CD4-positive, alpha-beta T cell (primary cell): ENCODE measurements at regions not wholly inside any gene's neighbourhood (a gene's known extent, or its start where the extent isn't known, plus 50 kb on each side); places are given as distances from the start of the nearest gene placed in this dataset.

ENCODE experiments used
- ATAC-seq: fragments of 200-7000 bp; cut with Tn5 transposase; one replicate; pipeline ENCODE4 v1.10.0; 2022; ENCODE audit warnings: mild to moderate bottlenecking; ENCODE audit not compliant: poor library complexity
- CTCF ChIA-PET: fragments of 350-600 bp; sonication (Branson Sonifier 250); formaldehyde crosslinking; loops from one replicate; lab custom pipeline; 2021; ENCODE audit warnings: antibody characterized with exemption, inconsistent platforms; lab: Charles Lee
- POLR2A ChIA-PET: fragments of 350-600 bp; sonication (Branson Sonifier 250); formaldehyde crosslinking; loops from one replicate; lab custom pipeline; 2021; ENCODE audit warnings: antibody characterized with exemption, inconsistent platforms; lab: Charles Lee
- DNase-seq, 14 experiments: peaks; one replicate each; pipeline ENCODE4 v3.0.0-alpha.2; 2013 to 2020; ENCODE audit warnings: mixed read lengths in 2 of 14
- H3K27ac ChIP-seq, 2 donors: one replicate each; pipeline versions ENCODE4 v1.5.1 to v1.7.0; 2013; ENCODE audit warnings: low read length in 2 of 2, low read depth in 1 of 2, mild to moderate bottlenecking in 1 of 2
- H3K27me3 ChIP-seq, 2 experiments: 1 replicate in 1 of 2; 2 replicates in 1 of 2; pipeline versions ENCODE4 v1.6.1 to v1.7.0; 2013; ENCODE audit warnings: low read length in 2 of 2, control low read depth in 1 of 2, mild to moderate bottlenecking in 1 of 2, moderate library complexity in 1 of 2; ENCODE audit not compliant: insufficient read depth in 2 of 2, control insufficient read depth in 1 of 2
- H3K36me3 ChIP-seq: one replicate; pipeline ENCODE4 v1.6.1; 2013; ENCODE audit warnings: low read length, control low read depth; ENCODE audit not compliant: insufficient read depth
- H3K4me1 ChIP-seq: one replicate; pipeline ENCODE4 v1.6.1; 2013; ENCODE audit warnings: low read length, control low read depth; ENCODE audit not compliant: insufficient read depth
- H3K4me3 ChIP-seq: one replicate; pipeline ENCODE4 v1.5.1; 2013; ENCODE audit warnings: mild to moderate bottlenecking, low read length, moderate library complexity
- H3K9me3 ChIP-seq, 2 experiments: 1 replicate in 1 of 2; 2 replicates in 1 of 2; pipeline versions ENCODE4 v1.6.1 to v1.7.0; 2013; ENCODE audit warnings: low read length in 2 of 2, mild to moderate bottlenecking in 2 of 2, control low read depth in 1 of 2, moderate library complexity in 1 of 2; ENCODE audit not compliant: control insufficient read depth in 1 of 2, insufficient read depth in 1 of 2
- H3K27ac Mint-ChIP-seq: one replicate; pipeline ENCODE4 v1.8.0; 2020; ENCODE audit warnings: mixed read lengths
- H3K27me3 Mint-ChIP-seq: one replicate; pipeline ENCODE4 v1.8.0; 2021; ENCODE audit warnings: mixed read lengths
- H3K36me3 Mint-ChIP-seq: one replicate; pipeline ENCODE4 v1.8.0; 2021; ENCODE audit warnings: low read depth, mixed read lengths
- H3K4me1 Mint-ChIP-seq: one replicate; pipeline ENCODE4 v1.8.0; 2021; ENCODE audit warnings: low read depth, mixed read lengths
- H3K4me3 Mint-ChIP-seq: one replicate; pipeline ENCODE4 v1.8.0; 2020; ENCODE audit warnings: mild to moderate bottlenecking, mixed read lengths
- H3K9me3 Mint-ChIP-seq: one replicate; pipeline ENCODE4 v1.8.0; 2020; ENCODE audit warnings: mixed read lengths
- CTCF ChIP-seq: fragments of 200-600 bp; IDR thresholded peaks from one replicate; pipeline ENCODE4 v1.8.0; 2022; ENCODE audit warnings: antibody characterized with exemption, mild to moderate bottlenecking
- intact Hi-C, 2 experiments: fragments of 100-400 bp; cut with DNase I in 1 of 2; cut with micrococcal nuclease in 1 of 2; formaldehyde crosslinking; loops; one replicate each; pipeline versions ENCODE4 v1.15.1 to v1.9.0; 2023 to 2025; cut with DNase I, micrococcal nuclease

GRCh38 chrX:16240231-16240905 lies 73.1 kb downstream of the MAGEB17 start:
- Histone ChIP-seq H3K27ac (no peak overlapping the region), H3K4me1 (no peaks in the 10 kb centered on the region), H3K4me3 (no peak overlapping the region), H3K27me3 (no peaks in the 10 kb centered on the region), H3K9me3 (no peaks in the 10 kb centered on the region), H3K36me3 (no peaks in the 10 kb centered on the region)
- DNase-seq (no peak), ATAC-seq (no peak)
- Mint-ChIP-seq H3K27ac (no peak overlapping the region), H3K4me3 (no peak overlapping the region), H3K4me1 (no peaks in the 10 kb centered on the region), H3K36me3 (no peaks in the 10 kb centered on the region), H3K27me3 (peaks cover 4% of the 10 kb centered on the region), H3K9me3 (no peaks in the 10 kb centered on the region)
- POLR2A ChIA-PET: no interaction called here
- no peak for TF ChIP-seq CTCF
- intact Hi-C loops: no loop called here
- CTCF ChIA-PET: no interaction called here

GRCh38 chrX:16240968-16241367 lies 73.7 kb downstream of the MAGEB17 start:
- H3K27me3 ChIP-seq: no peaks in the 10 kb centered on the region
- ATAC-seq (no peak), DNase-seq (no peak)
- no peak for TF ChIP-seq CTCF
- H3K4me3 ChIP-seq: no peak overlapping the region
- H3K4me1 Mint-ChIP-seq: no peaks in the 10 kb centered on the region
- CTCF ChIA-PET: no interaction called here
- POLR2A ChIA-PET: no interaction called here
- H3K4me3 Mint-ChIP-seq: no peak overlapping the region
- no peak overlapping the region for H3K27ac Mint-ChIP-seq
- H3K27ac ChIP-seq: no peak overlapping the region
- H3K4me1 ChIP-seq: no peaks in the 10 kb centered on the region
- H3K27me3 Mint-ChIP-seq: peaks cover 4% of the 10 kb centered on the region
- no peaks in the 10 kb centered on the region for H3K36me3 ChIP-seq
- H3K9me3 Mint-ChIP-seq: no peaks in the 10 kb centered on the region
- no peaks in the 10 kb centered on the region for H3K36me3 Mint-ChIP-seq
- no peaks in the 10 kb centered on the region for H3K9me3 ChIP-seq
- intact Hi-C loops: no loop called here

- intact Hi-C loops: no loop called here
- no peaks in the 10 kb centered on the region for H3K9me3 ChIP-seq
- H3K4me3 ChIP-seq: no peak overlapping the region
- H3K27me3 ChIP-seq: peaks cover 0 to 7% of the 10 kb centered on the region in 2 experiments
- Mint-ChIP-seq H3K4me1 (no peaks in the 10 kb centered on the region), H3K27me3 (peaks cover 6% of the 10 kb centered on the region), H3K9me3 (no peaks in the 10 kb centered on the region), H3K27ac (no peak overlapping the region), H3K36me3 (no peaks in the 10 kb centered on the region), H3K4me3 (no peak overlapping the region)
- DNase-seq (no peak), ATAC-seq (no peak)
- no peak for TF ChIP-seq CTCF
- ChIA-PET CTCF (no interaction called here), POLR2A (no interaction called here)
- H3K36me3 ChIP-seq: no peaks in the 10 kb centered on the region
- H3K4me1 ChIP-seq: no peaks in the 10 kb centered on the region
- no peak overlapping the region for H3K27ac ChIP-seq
These were observed 83.0 kb downstream of the MAGEB17 start for GRCh38 chrX:16250296-16250695.
